AML-193 (cell line): ENCODE measurements at regions not wholly inside any gene's neighbourhood (a gene's known extent, or its start where the extent isn't known, plus 50 kb on each side); places are given as distances from the start of the nearest gene placed in this dataset.

Source experiments
- DNase-seq, 2 experiments: peaks; one replicate each; lab custom pipeline; 2025; lab: John Stamatoyannopoulos, UW

DNA sequence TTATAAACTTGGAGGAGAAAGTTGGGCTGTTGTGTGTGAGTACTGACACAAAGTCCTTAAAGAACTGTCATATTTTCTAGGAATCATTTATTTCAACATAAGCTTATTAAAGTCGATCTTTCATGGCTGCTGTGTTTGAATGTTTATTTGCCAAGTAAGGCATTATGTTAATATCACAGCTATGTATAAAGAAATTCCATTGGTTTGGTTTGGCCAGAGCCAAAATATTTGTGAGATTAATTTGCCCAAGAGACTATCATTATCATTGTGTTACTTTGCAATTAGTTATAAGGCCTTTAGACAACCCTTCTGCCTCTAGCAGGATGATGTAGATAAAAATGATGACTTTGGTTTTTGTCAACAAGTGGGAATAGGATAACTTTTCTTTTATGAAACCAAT is 240.6 kb upstream of the NT5C1B start:
- DNase-seq: no peak

DNA sequence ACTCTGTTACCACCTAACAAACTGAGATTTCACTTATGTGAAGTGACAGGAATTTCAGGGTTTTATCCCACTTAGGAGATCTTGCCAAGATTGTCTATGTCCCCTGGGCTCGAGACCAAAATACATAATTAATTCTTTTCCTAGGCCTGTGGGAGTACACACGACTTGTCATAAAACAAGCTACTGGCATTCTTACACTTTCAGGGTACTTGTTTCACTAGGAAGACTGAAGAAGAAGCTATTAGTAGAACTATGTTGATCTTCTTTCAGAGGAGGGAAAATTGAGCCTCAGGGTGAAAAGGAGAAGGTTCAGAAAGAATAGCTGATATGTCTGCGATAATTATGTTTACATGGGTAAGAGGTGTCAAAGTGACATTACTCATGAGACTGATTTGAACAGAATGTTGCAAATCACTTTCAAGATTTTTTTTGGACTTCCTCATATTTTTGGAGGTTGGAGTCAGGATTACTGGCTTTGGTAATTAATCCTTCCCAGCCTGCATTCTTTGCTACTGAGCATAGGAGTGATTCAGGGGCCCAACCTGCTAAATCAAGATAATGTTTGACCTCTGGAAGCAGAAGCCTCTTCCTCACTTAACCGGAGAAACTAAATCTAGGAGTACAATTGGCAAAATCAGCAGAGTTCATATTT is 240.0 kb upstream of the NT5C1B start:
- no peak for DNase-seq

DNA sequence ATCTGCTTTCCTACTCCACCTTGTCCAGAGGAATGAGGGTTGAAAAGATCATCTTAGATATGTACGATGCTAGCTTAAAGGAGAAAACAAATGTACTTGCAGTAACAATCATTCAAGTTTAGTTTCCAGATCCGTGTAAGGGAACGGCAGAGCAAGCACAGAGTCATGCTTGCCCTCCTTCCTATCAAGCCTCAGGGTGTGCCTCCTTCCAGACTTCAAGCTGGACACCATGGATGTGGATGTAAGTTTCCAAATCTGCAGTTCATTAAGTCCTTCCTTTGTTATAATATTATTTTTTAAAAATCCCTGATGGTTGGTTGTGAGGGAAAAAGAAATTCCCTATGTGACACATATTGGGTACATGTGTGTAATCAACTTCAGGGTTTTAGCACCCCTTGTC is 238.9 kb upstream of the NT5C1B start:
- DNase-seq: no peak

DNA sequence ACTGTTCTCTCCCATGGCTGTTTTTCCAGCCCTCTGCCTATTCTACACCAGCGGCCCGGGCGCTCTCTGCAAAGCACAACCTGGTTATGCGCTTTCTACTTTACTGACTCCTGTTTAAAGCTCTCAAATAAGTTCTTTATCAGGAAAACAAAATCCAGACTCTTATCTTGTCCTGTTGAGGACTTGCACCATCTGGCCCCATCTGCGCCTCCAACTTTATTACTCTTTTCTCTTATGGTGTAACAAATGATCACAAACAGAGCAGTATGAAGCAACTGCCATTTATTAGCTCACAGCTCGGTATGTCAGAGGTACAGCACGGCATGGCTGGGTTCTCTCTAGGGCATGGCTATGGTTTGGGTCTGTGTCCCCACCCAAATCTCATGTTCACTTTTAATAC is 236.5 kb upstream of the NT5C1B start:
- no peak for DNase-seq

DNA sequence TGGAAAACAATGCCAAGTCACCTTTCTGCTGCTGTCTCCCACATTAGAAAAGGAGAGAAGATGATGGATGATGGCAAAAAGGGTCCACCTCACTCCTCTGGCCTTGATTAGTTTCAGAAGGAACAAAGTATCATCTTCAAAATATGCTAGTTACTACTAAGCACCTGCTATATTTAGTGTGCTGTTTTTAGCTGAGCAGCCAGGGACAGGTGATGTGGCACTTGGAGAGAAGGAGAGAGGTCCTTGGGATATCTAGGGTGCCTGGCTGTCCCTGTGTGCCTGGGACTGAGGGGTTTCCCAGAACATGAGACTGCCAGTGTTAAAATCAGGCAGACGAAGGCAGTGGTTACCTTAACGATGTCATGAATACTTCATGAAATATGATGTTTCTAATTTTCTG is 235.5 kb upstream of the NT5C1B start:
- DNase-seq: no peak

DNA sequence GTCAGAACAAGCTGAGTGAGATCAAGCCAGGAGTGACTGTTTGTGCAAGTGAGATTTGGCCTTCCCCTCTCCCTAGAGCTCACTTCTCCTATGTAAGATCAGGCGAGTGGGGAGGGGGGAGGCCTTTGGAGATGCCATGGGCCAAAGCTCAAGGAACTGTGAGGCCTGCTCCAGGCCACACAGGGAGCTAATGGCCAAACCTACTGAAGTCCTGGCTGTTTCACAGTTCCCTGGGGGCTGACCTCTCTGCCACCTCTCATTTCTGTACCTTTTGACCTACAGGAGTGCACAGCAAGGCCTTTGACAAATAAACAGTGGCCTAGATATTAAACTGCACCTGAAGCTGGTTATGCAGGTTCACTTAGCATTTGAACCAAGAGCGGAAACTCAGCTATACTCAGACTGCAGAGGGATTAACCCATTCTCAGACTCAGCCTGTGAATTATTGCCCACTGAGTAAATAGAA is 235.0 kb upstream of the NT5C1B start:
- DNase-seq: no peak

DNA sequence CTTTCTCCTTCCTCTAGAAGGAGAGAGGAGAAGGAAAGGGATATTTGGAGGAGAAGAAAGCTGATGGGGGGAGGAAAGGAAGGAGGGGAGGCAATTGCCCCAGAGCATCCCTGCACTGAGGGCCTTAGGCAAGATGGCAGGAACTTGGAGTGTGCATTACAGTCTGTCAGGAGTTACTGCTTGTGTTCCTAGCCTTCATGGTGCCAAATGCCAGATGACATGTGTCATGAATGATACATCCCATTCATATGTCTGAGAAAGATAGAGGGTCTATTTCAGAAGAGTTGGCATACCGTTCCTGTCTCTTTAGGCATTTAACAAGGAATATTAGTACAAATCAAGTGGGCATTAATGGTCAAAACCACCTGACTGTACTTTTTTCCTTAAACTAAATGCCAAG is 232.1 kb upstream of the NT5C1B start:
- no peak for DNase-seq

DNA sequence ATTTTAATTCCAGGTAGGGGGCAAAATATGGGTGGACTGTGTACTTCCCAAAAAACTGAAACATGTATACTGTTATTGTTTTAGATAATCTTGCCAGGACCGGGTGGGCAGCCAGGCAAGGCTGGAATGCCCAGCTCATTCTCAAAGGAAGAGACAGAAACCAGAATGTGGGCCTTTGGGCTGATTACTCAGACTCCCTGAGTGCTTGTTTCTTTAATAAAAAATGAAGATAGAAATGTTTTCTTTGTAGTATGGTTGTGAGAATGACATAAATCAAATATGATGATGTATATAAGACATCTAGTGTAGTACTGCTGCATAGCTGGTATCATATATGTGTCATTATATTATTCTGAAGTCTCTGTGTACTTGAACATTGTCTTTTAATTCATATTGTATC is 231.6 kb upstream of the NT5C1B start:
- DNase-seq: no peak

DNA sequence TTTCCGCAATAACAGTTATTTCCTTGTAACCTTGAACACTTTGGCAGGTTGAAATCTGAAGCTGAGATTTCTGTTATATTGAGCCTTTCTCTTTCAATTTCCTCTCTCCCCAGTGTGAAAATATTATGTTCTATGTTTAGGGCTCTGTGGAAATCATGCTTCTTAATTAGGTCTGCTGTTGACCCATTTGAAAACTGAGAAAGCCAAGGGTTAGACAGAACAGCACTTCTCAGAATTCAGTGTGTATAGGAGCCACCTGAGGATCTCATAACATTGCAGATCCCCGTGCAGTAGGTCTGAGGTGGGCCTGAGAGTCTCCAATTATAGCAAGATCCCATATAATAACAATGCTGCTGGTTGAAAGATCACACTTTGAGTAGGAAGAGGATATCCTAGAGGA is 230.2 kb upstream of the NT5C1B start:
- DNase-seq: no peak

DNA sequence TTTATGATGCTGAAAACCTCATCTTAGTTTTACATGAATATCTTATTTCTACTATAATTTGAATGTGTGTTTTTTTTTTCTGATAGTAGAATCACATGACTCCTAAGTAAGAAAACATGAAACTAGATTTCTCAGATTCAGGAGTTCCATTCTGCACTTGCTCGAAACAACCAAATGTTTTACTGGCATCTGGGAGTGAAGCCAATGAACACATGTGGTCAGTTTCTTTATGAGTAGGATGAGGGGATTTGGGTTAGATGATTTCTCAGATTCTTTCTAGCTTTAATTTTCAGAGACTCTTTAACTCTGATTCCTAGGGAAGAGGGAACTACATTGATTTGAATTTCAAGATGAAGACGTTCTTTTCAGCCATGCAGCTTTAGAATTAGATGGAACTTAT is 225.0 kb upstream of the NT5C1B start:
- DNase-seq: no peak

DNA sequence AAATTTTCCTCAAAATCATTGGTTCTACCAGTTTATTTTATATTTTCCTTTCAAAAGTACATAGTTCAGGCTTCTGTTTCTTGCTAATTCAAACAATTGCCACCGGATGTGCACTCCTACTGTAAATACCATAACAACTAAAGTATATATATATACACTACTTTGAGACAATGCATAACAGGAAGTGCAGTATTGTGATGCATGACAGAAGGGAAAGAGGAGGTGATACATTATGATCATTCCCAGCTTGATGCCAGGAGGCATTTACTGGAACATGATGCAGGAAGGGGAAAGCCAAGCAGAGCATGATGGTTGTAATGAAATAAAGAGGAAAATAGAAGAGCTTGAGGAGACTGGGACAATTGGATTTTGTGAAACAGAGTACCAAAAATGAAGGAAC is 215.2 kb upstream of the NT5C1B start:
- DNase-seq: no peak

DNA sequence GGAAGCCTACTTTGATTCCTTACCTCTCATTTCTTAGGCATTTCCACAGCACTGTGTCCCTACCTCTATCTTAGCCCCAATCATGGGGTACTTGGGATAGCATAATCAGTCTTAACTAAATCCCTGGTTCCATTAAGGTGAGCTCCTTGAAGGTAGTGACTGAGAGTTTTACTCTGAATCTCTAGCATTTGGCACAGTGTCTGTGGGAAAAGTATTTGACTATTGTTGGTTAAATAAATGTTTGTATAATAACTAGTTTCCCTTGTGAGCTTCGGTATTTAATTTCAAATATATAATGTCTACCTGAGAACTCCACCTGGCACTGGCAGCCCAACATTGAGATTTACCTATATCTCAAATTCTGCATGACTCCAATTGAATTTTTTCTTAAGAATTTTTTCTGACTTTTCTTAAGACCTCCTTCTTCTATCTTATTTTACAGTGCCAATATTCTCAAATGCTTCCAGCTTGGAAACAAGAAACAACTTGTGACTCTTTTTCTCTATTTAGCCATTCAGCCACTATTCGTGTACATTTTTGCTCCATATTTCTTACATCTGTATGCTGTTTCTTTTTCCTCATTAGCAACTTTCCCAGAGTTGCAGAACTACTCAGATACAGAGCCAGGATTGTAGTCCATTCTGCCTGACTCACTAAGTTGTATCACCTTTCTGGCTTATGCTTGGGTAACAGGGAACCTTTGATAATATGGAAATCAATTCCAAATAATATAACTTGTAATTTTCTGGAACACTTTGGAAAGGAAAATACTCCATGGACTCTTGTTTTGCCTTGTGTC is 214.0 kb upstream of the NT5C1B start:
- no peak for DNase-seq

DNA sequence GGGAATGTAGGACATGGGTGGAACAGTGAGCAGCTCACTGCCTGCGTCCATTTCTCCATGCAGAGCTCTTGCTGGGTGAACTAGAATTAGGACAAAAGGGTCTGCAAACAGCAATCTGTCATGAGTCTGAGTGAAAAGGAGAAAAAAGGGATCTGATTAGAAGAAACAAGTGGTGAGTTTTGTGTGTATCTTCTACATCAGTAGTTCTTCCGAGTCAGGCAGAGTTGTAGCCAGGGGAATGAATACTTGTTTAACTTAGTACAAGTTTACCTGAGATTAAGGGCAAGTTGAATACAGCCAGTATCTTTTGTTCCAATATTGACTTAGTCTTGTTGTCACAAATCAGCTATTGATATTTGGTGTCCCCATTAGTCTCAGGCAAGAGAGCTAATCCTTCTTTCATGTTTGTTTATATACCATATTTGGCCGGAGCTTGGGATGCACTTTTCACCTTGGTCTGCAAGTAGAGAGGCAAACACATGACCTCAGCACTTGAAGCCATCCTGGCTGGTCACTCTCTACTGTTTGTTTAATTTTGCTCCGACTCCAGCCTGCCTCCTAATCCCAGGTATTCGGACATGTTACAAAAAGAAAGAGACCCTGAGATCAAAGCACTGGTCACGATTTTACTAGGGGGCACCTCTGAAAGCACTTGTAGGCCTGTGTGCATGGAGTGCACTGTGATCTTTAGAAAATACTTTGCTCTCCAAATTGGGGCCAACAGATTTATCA is 211.0 kb upstream of the NT5C1B start:
- DNase-seq: no peak

DNA sequence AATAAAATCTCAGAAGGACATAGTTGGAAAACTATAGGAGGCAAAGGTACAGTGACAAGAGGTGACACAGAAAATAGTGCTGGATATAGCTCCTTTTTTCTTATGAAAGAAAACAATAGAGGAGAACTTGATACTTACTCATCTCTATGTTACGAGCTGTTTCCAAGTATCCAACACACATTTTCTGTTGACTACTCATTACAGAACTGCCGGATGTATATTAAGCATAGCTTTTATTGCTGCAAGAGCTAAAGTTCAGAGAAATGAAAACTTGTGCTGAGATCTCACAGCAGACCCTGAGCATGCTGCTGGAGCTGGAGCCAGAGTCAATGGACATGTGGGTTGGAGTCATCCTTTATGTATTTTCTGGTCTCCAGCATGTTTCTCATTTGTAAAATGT is 210.0 kb upstream of the NT5C1B start:
- DNase-seq: no peak

DNA sequence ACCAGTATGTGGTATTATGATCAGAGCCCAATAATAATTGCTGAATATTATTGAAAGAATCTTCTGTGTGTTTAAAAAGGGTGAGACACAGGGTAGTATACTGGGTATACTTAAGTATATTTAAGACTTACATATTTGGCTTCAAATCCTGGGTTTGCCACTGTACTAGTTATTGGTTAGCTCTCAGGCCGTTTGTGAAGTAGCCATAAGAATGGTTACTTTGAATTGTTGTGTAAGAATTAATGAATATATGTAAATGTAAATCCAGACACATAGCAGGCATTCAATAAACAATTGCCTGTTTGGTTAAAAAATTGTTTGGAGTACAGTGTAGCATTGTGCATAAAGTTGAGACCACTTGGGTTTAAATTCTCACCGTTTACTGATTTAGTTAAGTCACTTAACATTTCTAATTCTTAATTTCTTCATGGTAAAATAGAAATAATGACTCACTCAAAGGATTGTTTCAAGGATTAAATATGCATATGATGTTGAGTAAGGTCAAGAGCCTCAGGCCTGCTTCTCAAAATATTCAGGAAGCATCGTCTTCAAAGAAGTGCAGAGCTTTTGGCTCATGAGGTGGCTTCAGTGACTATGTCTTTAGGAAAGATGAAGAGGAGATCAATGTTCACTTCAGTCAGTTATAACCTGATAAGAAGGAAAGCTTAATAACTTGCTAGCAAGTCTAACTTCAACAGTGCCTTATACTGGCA is 207.9 kb upstream of the NT5C1B start:
- DNase-seq: no peak

DNA sequence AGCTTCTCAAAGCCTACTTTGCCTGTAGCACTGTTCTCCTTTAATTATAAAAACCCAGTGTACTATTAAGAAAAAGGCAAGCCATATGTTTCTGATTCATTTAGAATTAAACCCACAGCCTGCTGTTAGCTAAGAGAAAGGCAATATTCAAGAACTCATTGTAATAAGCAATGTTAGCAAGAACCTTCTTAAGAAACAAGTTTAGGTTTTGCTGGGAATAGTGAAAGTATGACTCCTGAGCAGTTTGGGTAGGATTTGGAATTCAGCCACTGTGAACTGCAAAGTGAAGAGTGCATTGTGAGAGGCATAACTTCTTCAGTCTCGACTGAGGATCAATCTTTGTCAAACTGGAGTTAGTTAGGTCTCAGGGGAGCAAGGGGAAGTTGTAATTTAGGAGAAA is 206.5 kb upstream of the NT5C1B start:
- DNase-seq: no peak

DNA sequence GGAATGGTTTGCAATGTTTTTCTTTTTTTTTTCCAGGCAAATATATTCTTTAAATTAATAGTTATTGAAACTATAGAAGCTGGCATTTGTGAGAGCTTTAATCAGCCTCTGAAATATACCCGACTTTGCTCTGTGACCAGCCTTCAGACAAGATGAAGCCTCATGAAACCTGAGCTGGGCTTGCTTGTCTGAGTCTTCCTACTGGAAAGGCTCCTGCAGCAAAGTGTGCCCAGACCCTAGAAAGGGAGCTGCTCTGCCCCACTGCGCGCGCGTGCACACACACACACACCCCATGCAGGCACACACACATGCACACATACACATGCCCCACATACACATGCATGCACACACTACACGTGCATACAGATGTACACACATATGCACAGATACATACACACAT is 203.3 kb upstream of the NT5C1B start:
- no peak for DNase-seq

DNA sequence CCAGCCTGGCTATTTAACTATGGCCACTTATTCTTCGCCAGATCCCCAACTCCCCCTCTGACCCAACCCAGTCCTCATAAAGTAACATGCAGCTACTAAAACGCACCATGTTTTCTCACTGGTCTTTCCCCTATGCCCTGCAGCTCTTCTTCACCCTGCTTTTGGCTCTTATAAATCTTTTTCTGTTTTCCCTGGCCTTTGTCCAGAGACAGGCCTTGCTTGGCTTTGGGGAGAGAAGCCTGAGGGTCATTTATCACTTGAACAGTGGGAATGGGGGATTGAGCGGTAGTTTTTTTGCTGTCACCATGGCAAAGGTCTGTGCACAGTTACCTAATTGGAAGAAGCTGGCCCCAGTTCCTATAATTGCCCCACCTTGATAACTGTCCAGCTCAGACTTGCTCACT is 202.9 kb upstream of the NT5C1B start:
- no peak for DNase-seq

DNA sequence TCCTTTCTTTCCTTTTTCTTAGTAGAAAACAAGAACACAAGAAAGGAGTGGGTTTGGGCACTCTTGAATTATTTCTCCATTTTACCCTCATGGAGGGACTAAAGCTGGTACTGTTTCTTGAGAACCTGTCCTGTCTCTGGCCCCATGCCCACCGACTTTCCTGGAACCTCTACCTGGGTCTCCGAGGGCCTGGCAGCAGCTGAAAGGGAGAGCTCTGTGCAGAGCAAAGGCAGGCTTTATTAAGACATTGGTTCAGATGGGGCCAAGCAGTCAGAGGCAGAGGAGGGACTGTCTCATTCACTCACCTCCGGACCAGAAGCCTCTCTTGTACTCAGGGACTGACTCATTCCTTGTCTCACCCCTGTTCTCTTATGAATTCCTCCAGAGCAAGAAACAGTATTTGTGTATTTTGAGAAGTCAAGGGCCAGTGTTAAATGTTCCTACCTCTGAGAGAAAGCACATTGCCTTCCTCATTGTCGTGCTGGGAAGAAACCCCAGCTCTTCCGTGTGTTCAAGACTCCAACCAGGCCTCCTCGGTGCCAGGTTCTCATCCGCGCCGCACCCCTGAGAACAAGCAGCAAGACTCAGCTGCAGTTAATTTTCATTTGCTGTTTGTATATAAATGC is 201.9 kb upstream of the NT5C1B start:
- no peak for DNase-seq

DNA sequence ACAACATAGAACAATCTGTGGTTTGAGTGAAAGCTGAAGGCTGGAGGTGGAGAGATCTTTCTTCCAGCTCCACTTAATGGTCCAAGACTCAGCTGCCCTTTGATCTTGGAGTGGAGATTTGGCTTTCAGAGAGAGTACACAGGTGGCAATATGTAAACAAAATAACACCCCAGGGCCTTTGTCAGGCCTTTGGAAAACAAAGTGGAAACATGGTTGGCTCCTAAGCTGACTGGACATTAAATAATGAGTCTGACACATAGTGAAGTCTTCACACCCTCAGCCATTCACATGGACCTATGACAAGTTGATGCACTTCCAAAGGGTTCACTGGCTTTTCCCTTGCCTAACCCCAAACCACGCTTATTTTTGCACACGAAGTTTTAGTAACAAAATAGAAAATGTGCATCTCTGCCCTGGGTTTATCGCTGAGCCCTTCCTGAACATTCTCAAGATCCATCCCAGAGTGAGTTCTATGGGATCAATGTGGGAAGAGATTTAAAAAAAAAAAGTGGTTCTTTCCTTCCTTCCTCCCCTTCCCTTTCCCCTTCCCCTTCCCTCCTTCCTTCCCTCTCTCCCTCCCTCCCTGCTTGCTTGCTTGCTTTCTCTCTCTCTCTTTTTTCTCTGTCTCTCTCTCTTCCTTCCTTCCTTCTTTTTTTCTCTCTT is 201.3 kb upstream of the NT5C1B start:
- no peak for DNase-seq

DNA sequence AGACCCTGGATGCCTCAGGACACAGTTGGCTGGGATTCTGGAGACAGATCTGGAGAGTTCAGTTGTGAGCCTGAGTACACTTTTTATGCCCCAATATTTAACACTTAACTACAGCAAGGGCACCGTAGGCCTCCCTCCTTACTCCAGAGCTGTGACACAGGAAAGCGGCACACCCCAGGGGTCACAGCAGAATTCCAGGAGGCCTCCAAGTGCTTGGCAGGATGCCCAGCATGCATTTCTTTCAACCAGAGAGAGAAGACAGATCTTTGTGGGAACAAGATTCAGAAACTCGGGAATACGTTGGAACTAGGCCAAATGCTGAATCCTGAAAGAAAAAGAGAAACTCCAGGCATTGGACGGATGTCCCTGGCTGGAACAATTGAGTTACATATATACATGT is 199.2 kb upstream of the NT5C1B start:
- no peak for DNase-seq
